CD4-positive, alpha-beta T cell (primary cell): ENCODE measurements at regions not wholly inside any gene's neighbourhood (a gene's known extent, or its start where the extent isn't known, plus 50 kb on each side); places are given as distances from the start of the nearest gene placed in this dataset.

Source experiments
- ATAC-seq: fragments of 200-7000 bp; cut with Tn5 transposase; one replicate; pipeline ENCODE4 v1.10.0; 2022; ENCODE audit warnings: mild to moderate bottlenecking; ENCODE audit not compliant: poor library complexity
- CTCF ChIA-PET: fragments of 350-600 bp; sonication (Branson Sonifier 250); formaldehyde crosslinking; loops from one replicate; lab custom pipeline; 2021; ENCODE audit warnings: antibody characterized with exemption, inconsistent platforms; lab: Charles Lee
- POLR2A ChIA-PET: fragments of 350-600 bp; sonication (Branson Sonifier 250); formaldehyde crosslinking; loops from one replicate; lab custom pipeline; 2021; ENCODE audit warnings: antibody characterized with exemption, inconsistent platforms; lab: Charles Lee
- DNase-seq, 14 experiments: peaks; one replicate each; pipeline ENCODE4 v3.0.0-alpha.2; 2013 to 2020; ENCODE audit warnings: mixed read lengths in 2 of 14
- H3K27ac ChIP-seq, 2 donors: one replicate each; pipeline versions ENCODE4 v1.5.1 to v1.7.0; 2013; ENCODE audit warnings: low read length in 2 of 2, low read depth in 1 of 2, mild to moderate bottlenecking in 1 of 2
- H3K27me3 ChIP-seq, 2 experiments: 1 replicate in 1 of 2; 2 replicates in 1 of 2; pipeline versions ENCODE4 v1.6.1 to v1.7.0; 2013; ENCODE audit warnings: low read length in 2 of 2, control low read depth in 1 of 2, mild to moderate bottlenecking in 1 of 2, moderate library complexity in 1 of 2; ENCODE audit not compliant: insufficient read depth in 2 of 2, control insufficient read depth in 1 of 2
- H3K36me3 ChIP-seq: one replicate; pipeline ENCODE4 v1.6.1; 2013; ENCODE audit warnings: low read length, control low read depth; ENCODE audit not compliant: insufficient read depth
- H3K4me1 ChIP-seq: one replicate; pipeline ENCODE4 v1.6.1; 2013; ENCODE audit warnings: low read length, control low read depth; ENCODE audit not compliant: insufficient read depth
- H3K4me3 ChIP-seq: one replicate; pipeline ENCODE4 v1.5.1; 2013; ENCODE audit warnings: mild to moderate bottlenecking, low read length, moderate library complexity
- H3K9me3 ChIP-seq, 2 experiments: 1 replicate in 1 of 2; 2 replicates in 1 of 2; pipeline versions ENCODE4 v1.6.1 to v1.7.0; 2013; ENCODE audit warnings: low read length in 2 of 2, mild to moderate bottlenecking in 2 of 2, control low read depth in 1 of 2, moderate library complexity in 1 of 2; ENCODE audit not compliant: control insufficient read depth in 1 of 2, insufficient read depth in 1 of 2
- H3K27ac Mint-ChIP-seq: one replicate; pipeline ENCODE4 v1.8.0; 2020; ENCODE audit warnings: mixed read lengths
- H3K27me3 Mint-ChIP-seq: one replicate; pipeline ENCODE4 v1.8.0; 2021; ENCODE audit warnings: mixed read lengths
- H3K36me3 Mint-ChIP-seq: one replicate; pipeline ENCODE4 v1.8.0; 2021; ENCODE audit warnings: low read depth, mixed read lengths
- H3K4me1 Mint-ChIP-seq: one replicate; pipeline ENCODE4 v1.8.0; 2021; ENCODE audit warnings: low read depth, mixed read lengths
- H3K4me3 Mint-ChIP-seq: one replicate; pipeline ENCODE4 v1.8.0; 2020; ENCODE audit warnings: mild to moderate bottlenecking, mixed read lengths
- H3K9me3 Mint-ChIP-seq: one replicate; pipeline ENCODE4 v1.8.0; 2020; ENCODE audit warnings: mixed read lengths
- intact Hi-C, 2 experiments: fragments of 100-400 bp; cut with DNase I in 1 of 2; cut with micrococcal nuclease in 1 of 2; formaldehyde crosslinking; loops; one replicate each; pipeline versions ENCODE4 v1.15.1 to v1.9.0; 2023 to 2025; cut with DNase I, micrococcal nuclease
- TF ChIP-seq, protein P1 (sequence below): fragments of 200-600 bp; IDR thresholded peaks from one replicate; pipeline ENCODE4 v1.8.0; 2022; ENCODE audit warnings: antibody characterized with exemption, mild to moderate bottlenecking

DNA sequence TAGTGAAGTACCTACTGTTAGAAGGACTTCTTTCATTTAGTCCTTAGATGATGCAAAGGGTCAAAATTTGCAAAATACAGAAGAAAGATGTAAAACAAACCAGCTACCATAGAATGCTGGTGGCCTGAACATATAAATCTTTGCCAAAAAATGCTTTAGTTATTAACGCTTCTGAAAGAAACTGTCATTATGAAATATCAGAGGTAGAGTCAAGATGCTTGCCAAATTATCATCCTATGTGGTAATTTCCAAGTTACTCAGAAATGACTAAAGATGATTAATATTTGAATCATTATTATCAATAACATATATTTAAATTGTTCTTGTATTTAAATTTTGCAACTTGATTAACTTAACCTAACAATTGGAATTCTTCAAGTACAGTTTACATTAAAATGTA lies 588.4 kb upstream of the FAM241A start:
- Histone ChIP-seq H3K27me3 (no peaks in the 10 kb centered on the region), H3K4me1 (no peaks in the 10 kb centered on the region), H3K27ac (no peak overlapping the region), H3K4me3 (no peak overlapping the region), H3K36me3 (no peaks in the 10 kb centered on the region), H3K9me3 (no peaks in the 10 kb centered on the region)
- Mint-ChIP-seq H3K9me3 (peaks cover 4% of the 10 kb centered on the region), H3K27ac (no peak overlapping the region), H3K4me1 (no peaks in the 10 kb centered on the region), H3K36me3 (no peaks in the 10 kb centered on the region), H3K27me3 (no peaks in the 10 kb centered on the region), H3K4me3 (no peak overlapping the region)
- TF ChIP-seq, protein P1, sequence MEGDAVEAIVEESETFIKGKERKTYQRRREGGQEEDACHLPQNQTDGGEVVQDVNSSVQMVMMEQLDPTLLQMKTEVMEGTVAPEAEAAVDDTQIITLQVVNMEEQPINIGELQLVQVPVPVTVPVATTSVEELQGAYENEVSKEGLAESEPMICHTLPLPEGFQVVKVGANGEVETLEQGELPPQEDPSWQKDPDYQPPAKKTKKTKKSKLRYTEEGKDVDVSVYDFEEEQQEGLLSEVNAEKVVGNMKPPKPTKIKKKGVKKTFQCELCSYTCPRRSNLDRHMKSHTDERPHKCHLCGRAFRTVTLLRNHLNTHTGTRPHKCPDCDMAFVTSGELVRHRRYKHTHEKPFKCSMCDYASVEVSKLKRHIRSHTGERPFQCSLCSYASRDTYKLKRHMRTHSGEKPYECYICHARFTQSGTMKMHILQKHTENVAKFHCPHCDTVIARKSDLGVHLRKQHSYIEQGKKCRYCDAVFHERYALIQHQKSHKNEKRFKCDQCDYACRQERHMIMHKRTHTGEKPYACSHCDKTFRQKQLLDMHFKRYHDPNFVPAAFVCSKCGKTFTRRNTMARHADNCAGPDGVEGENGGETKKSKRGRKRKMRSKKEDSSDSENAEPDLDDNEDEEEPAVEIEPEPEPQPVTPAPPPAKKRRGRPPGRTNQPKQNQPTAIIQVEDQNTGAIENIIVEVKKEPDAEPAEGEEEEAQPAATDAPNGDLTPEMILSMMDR = no peak
- ATAC-seq (no peak), DNase-seq (no peak)
- ChIA-PET CTCF (no interaction called here), POLR2A (no interaction called here)
- intact Hi-C loops = no loop called here

- no peaks in the 10 kb centered on the region for H3K36me3 ChIP-seq
- Mint-ChIP-seq H3K27ac (no peak overlapping the region), H3K9me3 (peaks cover 10% of the 10 kb centered on the region), H3K27me3 (no peaks in the 10 kb centered on the region), H3K4me1 (no peaks in the 10 kb centered on the region), H3K4me3 (no peak overlapping the region), H3K36me3 (no peaks in the 10 kb centered on the region)
- TF ChIP-seq, protein P1 = no peak
- CTCF ChIA-PET = no interaction called here
- intact Hi-C loops = no loop called here
- no peak overlapping the region for H3K4me3 ChIP-seq
- ATAC-seq = no peak
- DNase-seq = no peak
- no peaks in the 10 kb centered on the region for H3K4me1 ChIP-seq
- no peak overlapping the region for H3K27ac ChIP-seq
- POLR2A ChIA-PET = no interaction called here
- peaks cover 0 to 3% of the 10 kb centered on the region in 2 experiments for H3K9me3 ChIP-seq
- H3K27me3 ChIP-seq = no peaks in the 10 kb centered on the region
Observed at GRCh38 chr4:111562826-111563225, 582.4 kb upstream of the FAM241A start.

DNA sequence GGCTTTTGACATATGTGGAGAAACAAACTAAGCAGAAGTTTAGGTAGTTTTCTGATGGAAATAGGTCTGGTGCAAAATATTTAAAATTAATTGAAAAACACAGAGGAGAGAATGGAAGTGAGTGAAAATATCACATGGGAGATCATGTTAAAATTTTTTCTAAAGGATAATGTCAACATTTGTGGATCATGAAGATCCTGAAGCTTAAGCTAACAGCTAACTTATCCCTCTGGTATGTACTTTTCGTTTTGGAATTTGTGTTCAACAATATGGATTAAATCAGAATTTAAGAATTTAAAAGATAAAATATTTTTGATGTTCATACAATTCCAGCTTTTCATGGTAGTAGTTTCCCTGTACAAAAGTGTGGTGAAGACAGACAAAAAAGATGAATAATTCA lies 572.8 kb upstream of the FAM241A start:
- Mint-ChIP-seq H3K4me3 (no peak overlapping the region), H3K27me3 (no peaks in the 10 kb centered on the region), H3K9me3 (peaks cover 8% of the 10 kb centered on the region), H3K36me3 (no peaks in the 10 kb centered on the region), H3K4me1 (no peaks in the 10 kb centered on the region), H3K27ac (no peak overlapping the region)
- H3K4me1 ChIP-seq = no peaks in the 10 kb centered on the region
- intact Hi-C loops = no loop called here
- ChIA-PET POLR2A (no interaction called here), CTCF (no interaction called here)
- ATAC-seq (no peak), DNase-seq (no peak)
- no peaks in the 10 kb centered on the region for H3K27me3 ChIP-seq
- no peaks in the 10 kb centered on the region for H3K36me3 ChIP-seq
- H3K9me3 ChIP-seq = no peaks in the 10 kb centered on the region
- TF ChIP-seq, protein P1 = no peak
- no peak overlapping the region for H3K27ac ChIP-seq
- H3K4me3 ChIP-seq = no peak overlapping the region
